GM19467 (cell line): ENCODE measurements at regions not wholly inside any gene's neighbourhood (a gene's known extent, or its start where the extent isn't known, plus 50 kb on each side); places are given as distances from the start of the nearest gene placed in this dataset.

Experiments used
- ATAC-seq: cut with Tn5 transposase; IDR thresholded peaks from one replicate; pipeline ENCODE4 v1.9.1; 2021; ENCODE audit warnings: mild to moderate bottlenecking, moderate library complexity; ENCODE audit not compliant: unreplicated experiment

- ATAC-seq, result no peak
Observed at GRCh38 chr12:25903603-25904245, 54.8 kb upstream of the RASSF8 start.

DNA sequence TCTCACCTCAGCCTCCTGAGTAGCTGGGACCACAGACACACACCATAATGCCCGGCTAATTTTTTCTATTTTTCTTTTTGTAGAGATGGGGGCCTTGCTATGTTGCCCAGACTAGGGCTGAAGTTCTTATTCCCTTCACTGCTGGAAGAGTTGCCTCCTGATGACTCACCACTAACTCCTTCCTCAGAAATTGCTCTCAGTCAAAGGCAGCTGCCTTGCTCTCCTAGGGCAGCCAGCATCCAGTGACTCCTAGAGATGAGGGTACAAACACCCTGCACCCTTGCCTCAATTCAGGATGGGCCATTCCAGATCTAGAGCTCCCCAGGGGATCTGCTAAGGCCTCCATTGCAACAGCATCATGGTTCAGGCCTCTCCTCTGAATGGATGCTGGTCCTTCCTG lies 54.0 kb upstream of the RASSF8 start:
- no peak for ATAC-seq

DNA sequence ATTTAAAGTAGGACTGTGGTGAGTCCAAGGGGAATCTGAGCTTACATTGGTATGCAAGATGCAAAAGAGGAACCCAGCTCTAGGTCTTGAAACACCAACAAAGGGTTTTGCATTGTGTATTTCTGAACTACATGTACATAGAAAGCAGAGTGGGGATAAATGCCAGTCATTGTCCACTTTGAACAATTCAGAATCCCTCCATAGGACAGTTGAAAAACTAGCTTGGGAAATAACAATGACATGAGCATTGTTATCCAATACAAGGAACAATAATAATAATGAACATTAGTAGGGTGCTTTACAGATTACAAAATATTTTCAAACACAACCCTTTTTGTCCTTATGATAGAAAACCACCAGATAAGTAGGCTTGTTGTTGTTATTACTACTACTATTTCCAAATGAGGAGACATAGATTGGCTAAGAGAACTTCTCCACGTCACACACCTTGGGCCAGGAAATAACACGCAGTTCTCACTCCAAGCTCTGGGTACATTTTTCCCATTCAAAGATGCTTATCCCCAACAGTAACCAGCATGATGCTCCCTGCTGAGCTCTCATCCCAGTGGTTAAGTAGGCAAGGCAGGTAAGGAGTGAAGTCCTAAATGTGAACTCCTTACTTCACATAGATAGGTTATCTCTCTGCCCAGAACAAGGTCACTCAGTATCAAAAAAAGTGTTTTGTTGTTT lies 51.7 kb upstream of the RASSF8 start:
- no peak for ATAC-seq
